RPMI7951 (cell line): ENCODE measurements at regions not wholly inside any gene's neighbourhood (a gene's known extent, or its start where the extent isn't known, plus 50 kb on each side); places are given as distances from the start of the nearest gene placed in this dataset.
"Not testable (repeated sequence)": the region's sequence is repeated elsewhere in the genome, so short reads cannot be mapped to it uniquely, and the experiment has no call there.

Experiments
- DNase-seq: peaks from one replicate; pipeline ENCODE4 v3.0.0-alpha.2; 2012; ENCODE audit warnings: low read depth

- peak; percentile 99 for DNase-seq
Measured at GRCh38 chr16:88245241-88246081, 137.3 kb upstream of the ZNF469 start.

GRCh38 chr16:88246955-88247582 lies 135.7 kb upstream of the ZNF469 start:
- not testable (repeated sequence) for DNase-seq

- peak; percentile 31 for DNase-seq
Measured at GRCh38 chr16:88247583-88247966, 135.2 kb upstream of the ZNF469 start.

GRCh38 chr16:88248761-88249160 lies 134.0 kb upstream of the ZNF469 start:
- DNase-seq: not testable (repeated sequence)

- not testable (repeated sequence) for DNase-seq
Measured at GRCh38 chr16:88250381-88250780, 132.4 kb upstream of the ZNF469 start.

GRCh38 chr16:88252057-88252794 lies 130.5 kb upstream of the ZNF469 start:
- not testable (repeated sequence) for DNase-seq

GRCh38 chr16:88258141-88258540 lies 124.6 kb upstream of the ZNF469 start:
- not testable (repeated sequence) for DNase-seq

- not testable (repeated sequence) for DNase-seq
Measured at GRCh38 chr16:88258764-88259525, 123.8 kb upstream of the ZNF469 start.

- not testable (repeated sequence) for DNase-seq
Measured at GRCh38 chr16:88259538-88259937, 123.2 kb upstream of the ZNF469 start.

GRCh38 chr16:88260146-88260545 lies 122.6 kb upstream of the ZNF469 start:
- not testable (repeated sequence) for DNase-seq

- DNase-seq: not testable (repeated sequence)
Measured at GRCh38 chr16:88260881-88261665, 121.7 kb upstream of the ZNF469 start.

- DNase-seq: not testable (repeated sequence)
Measured at GRCh38 chr16:88261814-88262605, 120.7 kb upstream of the ZNF469 start.

GRCh38 chr16:88262858-88263563 lies 119.7 kb upstream of the ZNF469 start:
- DNase-seq: not testable (repeated sequence)

GRCh38 chr16:88263681-88264287 lies 119.0 kb upstream of the ZNF469 start:
- not testable (repeated sequence) for DNase-seq

GRCh38 chr16:88264641-88265285 lies 118.0 kb upstream of the ZNF469 start:
- peak; percentile 96 for DNase-seq

GRCh38 chr16:88265286-88265938 lies 117.3 kb upstream of the ZNF469 start:
- DNase-seq: not testable (repeated sequence)

- not testable (repeated sequence) for DNase-seq
Measured at GRCh38 chr16:88266036-88266435, 116.7 kb upstream of the ZNF469 start.
